ENCODE measurements at regions not wholly inside any gene's neighbourhood (a gene's known extent, or its start where the extent isn't known, plus 50 kb on each side); places are given as distances from the start of the nearest gene placed in this dataset.
"Not testable (repeated sequence)": the region's sequence is repeated elsewhere in the genome, so short reads cannot be mapped to it uniquely, and the experiment has no call there.

GRCh38 chr4:19224820-19225219, 1026.9 kb upstream of the SLIT2 start:
- H3K36me3 ChIP-seq (ENCODE audit: control insufficient read depth, insufficient read depth, low read length, severe bottlenecking) = no peaks in the 10 kb centered on the region
- H3K9me3 ChIP-seq (ENCODE audit: control insufficient read depth, low read length) = no peaks in the 10 kb centered on the region
- H3K27me3 ChIP-seq (replicated peaks; ENCODE audit: control insufficient read depth, insufficient read depth, low read length) = no peaks in the 10 kb centered on the region
- peak; percentile 81 for DNase-seq (ENCODE audit: low read depth)
- no peaks in the 10 kb centered on the region for H3K4me1 ChIP-seq (ENCODE audit: control insufficient read depth, insufficient read depth, low read length)
- H3K9ac ChIP-seq (ENCODE audit: low read length) = no peak overlapping the region
- H3K4me3 ChIP-seq (ENCODE audit: low read length) = no peak overlapping the region

- DNase-seq (ENCODE audit: low read depth) = no peak
- no peaks in the 10 kb centered on the region for H3K36me3 ChIP-seq (ENCODE audit: control insufficient read depth, insufficient read depth, low read length, severe bottlenecking)
- no peak overlapping the region for H3K9ac ChIP-seq (ENCODE audit: low read length)
- H3K9me3 ChIP-seq (ENCODE audit: control insufficient read depth, low read length) = no peaks in the 10 kb centered on the region
- no peaks in the 10 kb centered on the region for H3K4me1 ChIP-seq (ENCODE audit: control insufficient read depth, insufficient read depth, low read length)
- no peak overlapping the region for H3K4me3 ChIP-seq (ENCODE audit: low read length)
- no peaks in the 10 kb centered on the region for H3K27me3 ChIP-seq (replicated peaks; ENCODE audit: control insufficient read depth, insufficient read depth, low read length)
Observed at GRCh38 chr4:19216476-19216875, 1035.2 kb upstream of the SLIT2 start.

GRCh38 chr4:19214591-19215186, 1037.0 kb upstream of the SLIT2 start:
- peak; percentile 38 for DNase-seq (ENCODE audit: low read depth)
- no peaks in the 10 kb centered on the region for H3K27me3 ChIP-seq (replicated peaks; ENCODE audit: control insufficient read depth, insufficient read depth, low read length)
- no peaks in the 10 kb centered on the region for H3K36me3 ChIP-seq (ENCODE audit: control insufficient read depth, insufficient read depth, low read length, severe bottlenecking)

GRCh38 chr4:19213388-19213787, 1038.3 kb upstream of the SLIT2 start:
- Histone ChIP-seq H3K36me3 (ENCODE audit: control insufficient read depth, insufficient read depth, low read length, severe bottlenecking) (no peaks in the 10 kb centered on the region), H3K4me1 (ENCODE audit: control insufficient read depth, insufficient read depth, low read length) (no peaks in the 10 kb centered on the region), H3K27me3 (replicated peaks; ENCODE audit: control insufficient read depth, insufficient read depth, low read length) (no peaks in the 10 kb centered on the region), H3K9ac (ENCODE audit: low read length) (no peak overlapping the region), H3K9me3 (ENCODE audit: control insufficient read depth, low read length) (no peaks in the 10 kb centered on the region), H3K4me3 (ENCODE audit: low read length) (no peak overlapping the region)
- peak; percentile 12 for DNase-seq (ENCODE audit: low read depth)

More at GRCh38 chr4:19214591-19215186, 1037.0 kb upstream of the SLIT2 start:
- Histone ChIP-seq H3K9me3 (ENCODE audit: control insufficient read depth, low read length) (no peaks in the 10 kb centered on the region), H3K4me1 (ENCODE audit: control insufficient read depth, insufficient read depth, low read length) (no peaks in the 10 kb centered on the region), H3K4me3 (ENCODE audit: low read length) (no peak overlapping the region), H3K9ac (ENCODE audit: low read length) (no peak overlapping the region)

- H3K9ac ChIP-seq (ENCODE audit: low read length) = no peak overlapping the region
- H3K4me3 ChIP-seq (ENCODE audit: low read length) = no peak overlapping the region
- H3K36me3 ChIP-seq (ENCODE audit: control insufficient read depth, insufficient read depth, low read length, severe bottlenecking) = no peaks in the 10 kb centered on the region
- no peak for DNase-seq (ENCODE audit: low read depth)
- no peaks in the 10 kb centered on the region for H3K9me3 ChIP-seq (ENCODE audit: control insufficient read depth, low read length)
- no peaks in the 10 kb centered on the region for H3K27me3 ChIP-seq (replicated peaks; ENCODE audit: control insufficient read depth, insufficient read depth, low read length)
- H3K4me1 ChIP-seq (ENCODE audit: control insufficient read depth, insufficient read depth, low read length) = no peaks in the 10 kb centered on the region
Observed at GRCh38 chr4:19205853-19206252, 1045.9 kb upstream of the SLIT2 start.

GRCh38 chr4:19197838-19198237, 1053.9 kb upstream of the SLIT2 start:
- not testable (repeated sequence) for H3K4me1 ChIP-seq (ENCODE audit: control insufficient read depth, insufficient read depth, low read length); H3K9me3 ChIP-seq (ENCODE audit: control insufficient read depth, low read length); DNase-seq (ENCODE audit: low read depth); H3K36me3 ChIP-seq (ENCODE audit: control insufficient read depth, insufficient read depth, low read length, severe bottlenecking); H3K4me3 ChIP-seq (ENCODE audit: low read length); H3K27me3 ChIP-seq (replicated peaks; ENCODE audit: control insufficient read depth, insufficient read depth, low read length); H3K9ac ChIP-seq (ENCODE audit: low read length)

- DNase-seq (ENCODE audit: low read depth) = no peak
- no peak overlapping the region for H3K4me3 ChIP-seq (ENCODE audit: low read length)
- no peaks in the 10 kb centered on the region for H3K4me1 ChIP-seq (ENCODE audit: control insufficient read depth, insufficient read depth, low read length)
- no peaks in the 10 kb centered on the region for H3K36me3 ChIP-seq (ENCODE audit: control insufficient read depth, insufficient read depth, low read length, severe bottlenecking)
- no peaks in the 10 kb centered on the region for H3K9me3 ChIP-seq (ENCODE audit: control insufficient read depth, low read length)
- no peaks in the 10 kb centered on the region for H3K27me3 ChIP-seq (replicated peaks; ENCODE audit: control insufficient read depth, insufficient read depth, low read length)
- no peak overlapping the region for H3K9ac ChIP-seq (ENCODE audit: low read length)
Observed at GRCh38 chr4:19195696-19196095, 1056.0 kb upstream of the SLIT2 start.

- Histone ChIP-seq H3K4me3 (ENCODE audit: low read length) (no peak overlapping the region), H3K4me1 (ENCODE audit: control insufficient read depth, insufficient read depth, low read length) (no peaks in the 10 kb centered on the region), H3K27me3 (replicated peaks; ENCODE audit: control insufficient read depth, insufficient read depth, low read length) (no peaks in the 10 kb centered on the region), H3K9me3 (ENCODE audit: control insufficient read depth, low read length) (no peaks in the 10 kb centered on the region), H3K36me3 (ENCODE audit: control insufficient read depth, insufficient read depth, low read length, severe bottlenecking) (no peaks in the 10 kb centered on the region), H3K9ac (ENCODE audit: low read length) (no peak overlapping the region)
- DNase-seq (ENCODE audit: low read depth) = no peak
Observed at GRCh38 chr4:19194672-19195071, 1057.0 kb upstream of the SLIT2 start.

- Histone ChIP-seq H3K36me3 (ENCODE audit: control insufficient read depth, insufficient read depth, low read length, severe bottlenecking) (no peaks in the 10 kb centered on the region), H3K4me3 (ENCODE audit: low read length) (no peak overlapping the region), H3K9me3 (ENCODE audit: control insufficient read depth, low read length) (no peaks in the 10 kb centered on the region), H3K9ac (ENCODE audit: low read length) (no peak overlapping the region), H3K4me1 (ENCODE audit: control insufficient read depth, insufficient read depth, low read length) (no peaks in the 10 kb centered on the region), H3K27me3 (replicated peaks; ENCODE audit: control insufficient read depth, insufficient read depth, low read length) (no peaks in the 10 kb centered on the region)
- DNase-seq (ENCODE audit: low read depth) = no peak
Observed at GRCh38 chr4:19193274-19193981, 1058.3 kb upstream of the SLIT2 start.

- Histone ChIP-seq H3K4me3 (ENCODE audit: low read length) (no peak overlapping the region), H3K9ac (ENCODE audit: low read length) (no peak overlapping the region), H3K27me3 (replicated peaks; ENCODE audit: control insufficient read depth, insufficient read depth, low read length) (no peaks in the 10 kb centered on the region), H3K36me3 (ENCODE audit: control insufficient read depth, insufficient read depth, low read length, severe bottlenecking) (no peaks in the 10 kb centered on the region), H3K9me3 (ENCODE audit: control insufficient read depth, low read length) (no peaks in the 10 kb centered on the region), H3K4me1 (ENCODE audit: control insufficient read depth, insufficient read depth, low read length) (no peaks in the 10 kb centered on the region)
- DNase-seq (ENCODE audit: low read depth) = no peak
Observed at GRCh38 chr4:19191979-19192650, 1059.6 kb upstream of the SLIT2 start.

- H3K36me3 ChIP-seq (ENCODE audit: control insufficient read depth, insufficient read depth, low read length, severe bottlenecking) = no peaks in the 10 kb centered on the region
- H3K27me3 ChIP-seq (replicated peaks; ENCODE audit: control insufficient read depth, insufficient read depth, low read length) = no peaks in the 10 kb centered on the region
- H3K9ac ChIP-seq (ENCODE audit: low read length) = no peak overlapping the region
- no peaks in the 10 kb centered on the region for H3K4me1 ChIP-seq (ENCODE audit: control insufficient read depth, insufficient read depth, low read length)
- DNase-seq (ENCODE audit: low read depth) = no peak
- H3K9me3 ChIP-seq (ENCODE audit: control insufficient read depth, low read length) = no peaks in the 10 kb centered on the region
- no peak overlapping the region for H3K4me3 ChIP-seq (ENCODE audit: low read length)
Observed at GRCh38 chr4:19187691-19188090, 1064.0 kb upstream of the SLIT2 start.
